SK-N-SH (cell line): ENCODE measurements at regions not wholly inside any gene's neighbourhood (a gene's known extent, or its start where the extent isn't known, plus 50 kb on each side); places are given as distances from the start of the nearest gene placed in this dataset.
A peak's percentile ranks its signal among the peaks of the same experiment; 100 is the strongest.

Source experiments
- CTCF ChIA-PET: fragments of 300-600, 350-600 bp; formaldehyde crosslinking; extraction: SDS; loops from one replicate; lab custom pipeline; 2021; lab: Yijun Ruan, JAX
- POLR2A ChIA-PET: fragments of 350-600 bp; sonication (Branson Sonifier 250); formaldehyde crosslinking; extraction: SDS; loops from one replicate; lab custom pipeline; 2020; ENCODE audit warnings: antibody characterized with exemption, inconsistent platforms; lab: Yijun Ruan, JAX
- DNase-seq: peaks from one replicate; pipeline ENCODE4 v3.0.0; 2012
- H2AFZ ChIP-seq: fragments of 200-600 bp; sonication (generic); 2 replicates; pipeline ENCODE4 v1.8.1; 2016; ENCODE audit warnings: antibody characterized with exemption, mild to moderate bottlenecking, low read depth
- H3F3A ChIP-seq: fragments of 200-600 bp; sonication (generic); replicated peaks from 2 replicates; pipeline ENCODE3; 2016; ENCODE audit warnings: antibody characterized with exemption, mild to moderate bottlenecking; ENCODE audit not compliant: insufficient read depth
- H3K27ac ChIP-seq, 2 experiments: fragments of 200-500 bp in 1 of 2; fragments of 200-600 bp in 1 of 2; sonication (Bioruptor generic) in 1 of 2; sonication (generic), shearing (Covaris generic) in 1 of 2; 2 replicates each; pipeline versions ENCODE4 v1.5.1 to v1.6.1; 2014 to 2016; ENCODE audit warnings: low read depth in 2 of 2, inconsistent platforms in 1 of 2, low read length in 1 of 2, mild to moderate bottlenecking in 1 of 2, mixed read lengths in 1 of 2
- H3K27me3 ChIP-seq: fragments of 200-600 bp; sonication (generic), shearing (Covaris generic); 2 replicates; pipeline ENCODE4 v1.6.1; 2016; ENCODE audit warnings: mixed run types; ENCODE audit not compliant: insufficient read depth
- H3K36me3 ChIP-seq, 2 experiments: fragments of 200-500 bp in 1 of 2; fragments of 200-600 bp in 1 of 2; sonication (Bioruptor generic) in 1 of 2; sonication (generic) in 1 of 2; replicated peaks in 1 of 2; 2 replicates each; pipeline versions ENCODE3 to v1.5.1; 2014 to 2016; ENCODE audit warnings: low read length in 1 of 2, mild to moderate bottlenecking in 1 of 2; ENCODE audit not compliant: insufficient read depth in 2 of 2, control insufficient read depth in 1 of 2
- H3K4me1 ChIP-seq, 2 experiments: fragments of 200-500 bp in 1 of 2; fragments of 200-600 bp in 1 of 2; sonication (Bioruptor generic) in 1 of 2; sonication (generic), shearing (Covaris generic) in 1 of 2; 2 replicates each; pipeline versions ENCODE4 v1.5.1 to v1.6.1; 2014 to 2016; ENCODE audit warnings: low read depth in 1 of 2, low read length in 1 of 2, mixed run types in 1 of 2; ENCODE audit not compliant: insufficient read depth in 2 of 2, control insufficient read depth in 1 of 2
- H3K4me2 ChIP-seq: fragments of 200-600 bp; sonication (generic), shearing (Covaris generic); 2 replicates; pipeline ENCODE4 v1.6.1; 2017; ENCODE audit warnings: mixed run types
- H3K4me3 ChIP-seq, 2 experiments: fragments of 200-500 bp in 1 of 2; fragments of 200-600 bp in 1 of 2; sonication (Bioruptor generic) in 1 of 2; sonication (generic), shearing (Covaris generic) in 1 of 2; 2 replicates each; pipeline versions ENCODE4 v1.5.1 to v1.8.1; 2014 to 2016; ENCODE audit warnings: low read depth in 2 of 2, inconsistent platforms in 1 of 2, low read length in 1 of 2, mild to moderate bottlenecking in 1 of 2, mixed read lengths in 1 of 2, moderate library complexity in 1 of 2
- H3K79me2 ChIP-seq: fragments of 200-600 bp; sonication (generic); 2 replicates; pipeline ENCODE4 v1.8.1; 2017; ENCODE audit warnings: mild to moderate bottlenecking; ENCODE audit not compliant: insufficient read depth
- H3K9ac ChIP-seq: fragments of 200-600 bp; sonication (generic); 2 replicates; pipeline ENCODE4 v1.6.1; 2017; ENCODE audit warnings: mixed run types
- H3K9me2 ChIP-seq: fragments of 200-600 bp; sonication (generic); 2 replicates; pipeline ENCODE4 v1.6.1; 2017; ENCODE audit warnings: mixed run types
- H3K9me3 ChIP-seq: fragments of 200-600 bp; sonication (generic); 2 replicates; pipeline ENCODE4 v1.6.1; 2017; ENCODE audit warnings: mixed run types, mild to moderate bottlenecking, moderate library complexity
- H4K20me1 ChIP-seq: fragments of 200-600 bp; sonication (generic); 2 replicates; pipeline ENCODE4 v1.6.1; 2017; ENCODE audit warnings: mild to moderate bottlenecking, mixed run types; ENCODE audit not compliant: insufficient read depth
- EZH2phosphoT487 ChIP-seq: fragments of 200-600 bp; sonication (generic); IDR thresholded peaks from 2 replicates; pipeline ENCODE4 v1.6.1; 2017; ENCODE audit warnings: low read depth, mixed run types, mild to moderate bottlenecking, antibody characterized with exemption, moderate library complexity, borderline replicate concordance
- FOXJ3 ChIP-seq: sonication (generic); formaldehyde crosslinking; IDR thresholded peaks from 2 replicates; pipeline ENCODE4 v1.5.1; 2020; ENCODE audit warnings: mild to moderate bottlenecking, missing genetic modification reagents
- MEF2A ChIP-seq: IDR thresholded peaks from 2 replicates; pipeline ENCODE4 v1.4.0; 2012; ENCODE audit warnings: low read depth, borderline replicate concordance
- RCOR1 ChIP-seq: fragments of 150-350 bp; IDR thresholded peaks from 2 replicates; pipeline ENCODE4 v1.6.1; 2017; ENCODE audit warnings: antibody characterized with exemption, low read length
- TCF12 ChIP-seq: IDR thresholded peaks from 2 replicates; pipeline ENCODE4 v1.4.0; 2012
- USF2 ChIP-seq: fragments of 150-350 bp; IDR thresholded peaks from 2 replicates; pipeline ENCODE4 v1.6.1; 2017; ENCODE audit warnings: antibody characterized with exemption, low read length, low read depth, borderline replicate concordance
- YY1 ChIP-seq: IDR thresholded peaks from 2 replicates; pipeline ENCODE4 v1.4.0; 2012; ENCODE audit warnings: low read depth, mild to moderate bottlenecking
- WGBS: methylation state at CpG from one replicate; pipeline ENCODE4 v1.1.6; 2017; ENCODE audit warnings: low lambda C conversion rate; 5-methylcytosine and 5-hydroxymethylcytosine counted together
- TF ChIP-seq, protein P1 (sequence below): IDR thresholded peaks from 2 replicates; pipeline ENCODE4; 2012

- TF ChIP-seq USF2: no peak
- TF ChIP-seq, all 33 proteins: peak for 0
- Histone ChIP-seq H3K4me3 (no peak overlapping the region), H2AFZ (no peak overlapping the region), H3F3A (peaks cover 19% of the 10 kb centered on the region), H4K20me1 (no peaks in the 10 kb centered on the region), H3K79me2 (no peaks in the 10 kb centered on the region), H3K9ac (no peak overlapping the region), H3K36me3 (no peaks in the 10 kb centered on the region), H3K4me2 (no peak overlapping the region), H3K9me2 (no peaks in the 10 kb centered on the region), H3K27ac (no peak overlapping the region), H3K27me3 (no peaks in the 10 kb centered on the region), H3K9me3 (no peaks in the 10 kb centered on the region), H3K4me1 (peaks cover 0 to 11% of the 10 kb centered on the region in 2 experiments; a peak in 1 of 4 replicates)
- WGBS: 44% methylated on average over 1 of the region's 1 CpG
- ChIA-PET POLR2A (no interaction called here), CTCF (no interaction called here)
- no peak for DNase-seq
Observed at GRCh38 chr4:156609421-156609820, 362.2 kb downstream of the PDGFC start.

DNA sequence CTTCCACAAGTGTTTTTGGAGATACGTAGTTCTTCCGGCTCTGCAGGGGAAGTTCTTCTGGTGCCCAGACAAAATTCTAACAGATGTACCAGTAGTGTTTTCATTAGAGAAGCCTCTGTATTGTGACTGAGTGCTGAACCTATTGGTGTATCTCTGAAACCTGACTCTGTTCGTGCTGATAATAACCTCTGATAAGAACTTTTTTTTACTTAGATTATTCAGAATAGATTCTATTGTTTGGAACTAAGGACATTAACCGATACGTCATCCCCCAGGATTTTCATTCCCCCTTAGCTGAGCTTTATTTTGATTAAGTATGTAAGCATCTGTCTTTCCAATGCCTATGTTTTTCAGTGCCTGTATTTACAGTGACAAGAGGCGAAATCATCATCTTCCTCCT, 362.9 kb downstream of the PDGFC start:
- TF ChIP-seq MEF2A (no peak), RCOR1 (no peak), FOXJ3 (CRISPR knock-in tag) (no peak), EZH2phosphoT487 (no peak), YY1 (no peak), TCF12 (no peak), USF2 (no peak)
- TF ChIP-seq, all 33 proteins: peak for 0
- Histone ChIP-seq H3K36me3 (no peaks in the 10 kb centered on the region), H3K4me3 (no peak overlapping the region), H3K4me2 (no peak overlapping the region), H3K4me1 (peaks cover 0 to 11% of the 10 kb centered on the region in 2 experiments; a peak in 1 of 4 replicates), H3F3A (peaks cover 16% of the 10 kb centered on the region), H3K79me2 (no peaks in the 10 kb centered on the region), H3K27me3 (no peaks in the 10 kb centered on the region), H4K20me1 (no peaks in the 10 kb centered on the region), H3K27ac (no peak overlapping the region; a peak in 1 of 4 replicates), H3K9ac (no peak overlapping the region), H3K9me2 (no peaks in the 10 kb centered on the region), H2AFZ (no peak overlapping the region), H3K9me3 (no peaks in the 10 kb centered on the region)
- 37% methylated on average over 6 of the region's 6 CpGs for WGBS
- no peak for DNase-seq
- ChIA-PET POLR2A (no interaction called here), CTCF (no interaction called here)

DNA sequence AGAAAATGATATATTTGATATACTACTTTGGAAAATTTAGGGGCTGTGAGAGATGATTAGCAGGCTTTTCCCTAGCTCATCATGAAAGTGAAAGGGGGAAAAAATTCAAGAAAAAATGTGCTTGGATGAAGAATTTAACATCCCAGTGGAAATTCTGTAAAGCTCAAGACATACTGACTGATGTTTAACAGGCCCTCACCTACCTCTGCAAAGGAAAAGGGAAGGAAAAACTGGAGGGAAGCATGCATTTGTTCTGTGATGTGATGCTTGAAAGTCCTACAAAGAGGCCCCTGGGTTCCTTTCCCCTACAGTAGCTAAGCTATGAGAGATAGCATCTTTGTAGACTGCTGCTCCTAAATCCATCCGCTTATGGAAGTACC, 364.1 kb downstream of the PDGFC start:
- peak overlapping the region; percentile 26; the same call in 1 of the 2 replicates for H3K4me2 ChIP-seq
- H3K36me3 ChIP-seq: no peaks in the 10 kb centered on the region
- WGBS: 78% methylated on average over 1 of the region's 1 CpG
- H3K27me3 ChIP-seq: no peaks in the 10 kb centered on the region
- H3K4me3 ChIP-seq: no peak overlapping the region; a peak in 1 of 4 replicates
- peaks cover 16% of the 10 kb centered on the region for H3F3A ChIP-seq
- peak overlapping the region in 1 of 2 experiments; percentile 31; a peak in 3 of 4 replicates for H3K27ac ChIP-seq
- ChIA-PET CTCF (interaction anchor here (0.7 kb wide), 1 partner anchor 13 kb away, joined by 3 read pairs; no protein-coding TSS in a partner anchor), POLR2A (no interaction called here)
- no peaks in the 10 kb centered on the region for H3K9me3 ChIP-seq
- H3K9me2 ChIP-seq: no peaks in the 10 kb centered on the region
- no peak overlapping the region for H3K9ac ChIP-seq
- H4K20me1 ChIP-seq: no peaks in the 10 kb centered on the region
- H2AFZ ChIP-seq: no peak overlapping the region
- TF ChIP-seq RCOR1: no peak
- TF ChIP-seq, protein P1, sequence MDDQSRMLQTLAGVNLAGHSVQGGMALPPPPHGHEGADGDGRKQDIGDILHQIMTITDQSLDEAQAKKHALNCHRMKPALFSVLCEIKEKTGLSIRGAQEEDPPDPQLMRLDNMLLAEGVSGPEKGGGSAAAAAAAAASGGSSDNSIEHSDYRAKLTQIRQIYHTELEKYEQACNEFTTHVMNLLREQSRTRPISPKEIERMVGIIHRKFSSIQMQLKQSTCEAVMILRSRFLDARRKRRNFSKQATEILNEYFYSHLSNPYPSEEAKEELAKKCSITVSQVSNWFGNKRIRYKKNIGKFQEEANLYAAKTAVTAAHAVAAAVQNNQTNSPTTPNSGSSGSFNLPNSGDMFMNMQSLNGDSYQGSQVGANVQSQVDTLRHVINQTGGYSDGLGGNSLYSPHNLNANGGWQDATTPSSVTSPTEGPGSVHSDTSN: no peak
- no peaks in the 10 kb centered on the region for H3K79me2 ChIP-seq
- no peak for DNase-seq
- peaks cover 0 to 11% of the 10 kb centered on the region in 2 experiments; a peak in 1 of 4 replicates for H3K4me1 ChIP-seq
